Fibroblast of lung (primary cell): ENCODE measurements at regions not wholly inside any gene's neighbourhood (a gene's known extent, or its start where the extent isn't known, plus 50 kb on each side); places are given as distances from the start of the nearest gene placed in this dataset.

Experiments
- DNase-seq, 2 donors: peaks; one replicate each; pipeline versions ENCODE4 v3.0.0 to v3.0.0-alpha.2; 2010; ENCODE audit warnings: low read depth in 2 of 2
- H2AFZ ChIP-seq: 2 replicates; pipeline ENCODE4 v1.5.1; 2012; ENCODE audit warnings: low read length, control low read depth, inconsistent platforms
- H3K27ac ChIP-seq: 2 replicates; pipeline ENCODE4 v1.5.1; 2011; ENCODE audit warnings: low read length, control low read depth; ENCODE audit not compliant: insufficient read depth
- H3K27me3 ChIP-seq: 2 replicates; pipeline ENCODE4 v1.5.1; 2011; ENCODE audit warnings: mild to moderate bottlenecking, low read length; ENCODE audit not compliant: control insufficient read depth, insufficient read depth
- H3K36me3 ChIP-seq: 2 replicates; pipeline ENCODE4 v1.5.1; 2011; ENCODE audit warnings: low read length; ENCODE audit not compliant: control insufficient read depth, insufficient read depth
- H3K4me1 ChIP-seq: 2 replicates; pipeline ENCODE4 v1.5.1; 2011; ENCODE audit warnings: low read length; ENCODE audit not compliant: control insufficient read depth, insufficient read depth; ENCODE audit errors: extremely low read depth
- H3K4me2 ChIP-seq: 2 replicates; pipeline ENCODE4 v1.5.1; 2011; ENCODE audit warnings: low read length, control low read depth; ENCODE audit not compliant: insufficient read depth; ENCODE audit errors: extremely low read depth
- H3K4me3 ChIP-seq, 4 experiments: fragments of 200-600 bp in 1 of 4; sonication (generic) in 1 of 4; replicated peaks in 1 of 4; 2 replicates each; pipeline ENCODE4 v1.5.1; 2011 to 2016; ENCODE audit warnings: low read length in 4 of 4, low read depth in 3 of 4, mild to moderate bottlenecking in 3 of 4, control low read depth in 2 of 4, inconsistent platforms in 1 of 4, mixed read lengths in 1 of 4; ENCODE audit not compliant: insufficient read depth in 1 of 4; ENCODE audit errors: control extremely low read depth in 1 of 4
- H3K79me2 ChIP-seq: 2 replicates; pipeline ENCODE4 v1.5.1; 2012; ENCODE audit warnings: mild to moderate bottlenecking, low read length, inconsistent platforms; ENCODE audit not compliant: control insufficient read depth, insufficient read depth
- H3K9ac ChIP-seq: 2 replicates; pipeline ENCODE4 v1.5.1; 2011; ENCODE audit warnings: mild to moderate bottlenecking, low read length, control low read depth; ENCODE audit not compliant: insufficient read depth
- H3K9me3 ChIP-seq: 2 replicates; pipeline ENCODE4 v1.5.1; 2012; ENCODE audit warnings: low read depth, low read length; ENCODE audit not compliant: control insufficient read depth, insufficient read depth
- H4K20me1 ChIP-seq: 2 replicates; pipeline ENCODE4 v1.5.1; 2011; ENCODE audit warnings: low read length; ENCODE audit not compliant: control insufficient read depth, insufficient read depth; ENCODE audit errors: extremely low read depth
- EZH2 ChIP-seq: IDR thresholded peaks from 2 replicates; pipeline ENCODE4 v1.5.1; 2012; ENCODE audit warnings: low read length, control low read depth, mild to moderate bottlenecking; ENCODE audit errors: missing control alignments
- TF ChIP-seq, protein P1 (sequence below), 2 donors: IDR thresholded peaks in 1 of 2; conservative IDR thresholded peaks in 1 of 2; 1 replicate in 1 of 2; 2 replicates in 1 of 2; pipeline ENCODE4 v1.5.1; 2011 to 2012; ENCODE audit warnings: low read length in 2 of 2, control low read depth in 1 of 2, inconsistent platforms in 1 of 2, low read depth in 1 of 2, mild to moderate bottlenecking in 1 of 2

- peak in 1 of 2 donors; percentile 78 for DNase-seq
- H3K4me1 ChIP-seq: peaks cover 2% of the 10 kb centered on the region
- H3K4me2 ChIP-seq: no peak overlapping the region
- no peak overlapping the region for H2AFZ ChIP-seq
- H3K27me3 ChIP-seq: no peaks in the 10 kb centered on the region
- no peak overlapping the region for H3K27ac ChIP-seq
- TF ChIP-seq EZH2: no peak
- TF ChIP-seq, protein P1, sequence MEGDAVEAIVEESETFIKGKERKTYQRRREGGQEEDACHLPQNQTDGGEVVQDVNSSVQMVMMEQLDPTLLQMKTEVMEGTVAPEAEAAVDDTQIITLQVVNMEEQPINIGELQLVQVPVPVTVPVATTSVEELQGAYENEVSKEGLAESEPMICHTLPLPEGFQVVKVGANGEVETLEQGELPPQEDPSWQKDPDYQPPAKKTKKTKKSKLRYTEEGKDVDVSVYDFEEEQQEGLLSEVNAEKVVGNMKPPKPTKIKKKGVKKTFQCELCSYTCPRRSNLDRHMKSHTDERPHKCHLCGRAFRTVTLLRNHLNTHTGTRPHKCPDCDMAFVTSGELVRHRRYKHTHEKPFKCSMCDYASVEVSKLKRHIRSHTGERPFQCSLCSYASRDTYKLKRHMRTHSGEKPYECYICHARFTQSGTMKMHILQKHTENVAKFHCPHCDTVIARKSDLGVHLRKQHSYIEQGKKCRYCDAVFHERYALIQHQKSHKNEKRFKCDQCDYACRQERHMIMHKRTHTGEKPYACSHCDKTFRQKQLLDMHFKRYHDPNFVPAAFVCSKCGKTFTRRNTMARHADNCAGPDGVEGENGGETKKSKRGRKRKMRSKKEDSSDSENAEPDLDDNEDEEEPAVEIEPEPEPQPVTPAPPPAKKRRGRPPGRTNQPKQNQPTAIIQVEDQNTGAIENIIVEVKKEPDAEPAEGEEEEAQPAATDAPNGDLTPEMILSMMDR (conservative IDR thresholded peaks at IDR 0.05 in 1 of 2, IDR thresholded peaks at IDR 0.05 in 1 of 2; ENCODE audit: low read depth in 1 of 2, low read length in 2 of 2): no peak
- H3K79me2 ChIP-seq: no peaks in the 10 kb centered on the region
- H4K20me1 ChIP-seq: no peaks in the 10 kb centered on the region
- no peaks in the 10 kb centered on the region for H3K9me3 ChIP-seq
- H3K4me3 ChIP-seq: no peak overlapping the region
- H3K36me3 ChIP-seq: no peaks in the 10 kb centered on the region
- no peak overlapping the region for H3K9ac ChIP-seq
These were observed 158.9 kb upstream of the FN1 start for GRCh38 chr2:215594766-215595165.

DNA sequence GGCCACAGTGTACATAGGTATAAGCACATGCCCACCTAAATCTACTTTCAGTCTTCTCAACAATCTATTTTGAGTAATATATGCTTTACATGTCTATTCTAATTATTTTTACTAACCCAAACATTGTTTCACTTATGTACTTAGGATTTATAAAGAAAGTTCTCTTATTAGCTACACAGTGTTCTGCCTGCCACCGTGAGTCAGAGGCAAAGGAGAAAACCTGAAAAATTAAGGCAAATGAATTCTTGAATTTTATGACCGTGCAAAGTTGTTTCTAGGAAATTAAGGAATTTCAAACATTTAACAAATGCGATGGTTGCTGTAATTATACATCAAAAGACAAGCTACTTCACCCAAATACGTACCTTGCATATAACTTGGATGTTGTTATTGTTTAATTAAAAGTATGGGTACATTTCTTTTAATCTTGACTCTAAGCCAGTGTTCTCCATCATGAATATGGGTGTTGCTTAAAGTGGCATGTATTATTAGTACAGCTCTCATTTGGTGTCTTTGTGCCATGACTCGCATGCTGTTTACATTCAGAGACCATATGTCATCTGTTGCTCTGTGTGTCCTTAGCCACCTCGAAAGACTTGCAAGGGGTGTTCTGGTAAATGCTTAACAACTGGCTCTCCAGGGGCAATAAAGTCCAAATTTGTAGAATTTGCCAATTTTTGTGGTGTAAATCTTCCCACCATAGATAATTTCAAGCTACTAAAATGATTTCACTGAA is 154.3 kb upstream of the FN1 start:
- no peak overlapping the region for H3K4me2 ChIP-seq
- peak in 1 of 2 donors; percentile 36 for DNase-seq
- H4K20me1 ChIP-seq: no peaks in the 10 kb centered on the region
- H3K9me3 ChIP-seq: no peaks in the 10 kb centered on the region
- no peak overlapping the region for H2AFZ ChIP-seq
- no peak overlapping the region for H3K4me3 ChIP-seq
- no peaks in the 10 kb centered on the region for H3K36me3 ChIP-seq
- no peak overlapping the region for H3K9ac ChIP-seq
- no peaks in the 10 kb centered on the region for H3K79me2 ChIP-seq
- peaks cover 2% of the 10 kb centered on the region for H3K4me1 ChIP-seq
- H3K27me3 ChIP-seq: no peaks in the 10 kb centered on the region
- H3K27ac ChIP-seq: no peak overlapping the region
- TF ChIP-seq, protein P1 (conservative IDR thresholded peaks at IDR 0.05 in 1 of 2, IDR thresholded peaks at IDR 0.05 in 1 of 2; ENCODE audit: low read depth in 1 of 2, low read length in 2 of 2): no peak
- no peak for TF ChIP-seq EZH2

DNA sequence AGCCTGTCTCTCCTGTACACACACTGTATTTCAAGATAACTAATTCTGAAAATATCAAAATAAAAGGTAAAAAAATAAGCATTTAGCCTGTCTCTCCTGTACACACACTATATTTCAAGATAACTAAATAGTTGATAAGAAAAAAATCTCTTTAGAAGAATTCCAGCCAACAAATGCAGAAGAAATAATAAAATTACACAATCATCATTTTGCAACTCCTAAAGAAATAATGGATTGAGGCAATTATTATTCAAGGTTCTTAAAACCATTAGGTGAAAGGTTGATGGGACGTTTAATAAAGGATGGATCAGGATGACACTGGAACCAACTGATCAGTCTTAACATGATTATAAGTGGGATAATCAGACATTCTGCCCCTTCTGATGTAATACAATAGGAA is 148.0 kb upstream of the FN1 start:
- no peaks in the 10 kb centered on the region for H3K9me3 ChIP-seq
- DNase-seq: no peak
- no peak overlapping the region for H2AFZ ChIP-seq
- H3K4me2 ChIP-seq: no peak overlapping the region
- no peaks in the 10 kb centered on the region for H3K27me3 ChIP-seq
- no peaks in the 10 kb centered on the region for H3K36me3 ChIP-seq
- H3K4me3 ChIP-seq: no peak overlapping the region
- H3K9ac ChIP-seq: no peak overlapping the region
- no peaks in the 10 kb centered on the region for H3K79me2 ChIP-seq
- no peaks in the 10 kb centered on the region for H3K4me1 ChIP-seq
- TF ChIP-seq, protein P1 (conservative IDR thresholded peaks at IDR 0.05 in 1 of 2, IDR thresholded peaks at IDR 0.05 in 1 of 2; ENCODE audit: low read depth in 1 of 2, low read length in 2 of 2): no peak
- no peak for TF ChIP-seq EZH2
- no peaks in the 10 kb centered on the region for H4K20me1 ChIP-seq
- H3K27ac ChIP-seq: no peak overlapping the region
